Liver (tissue), 7 donors: ENCODE measurements at regions not wholly inside any gene's neighbourhood (a gene's known extent, or its start where the extent isn't known, plus 50 kb on each side); places are given as distances from the start of the nearest gene placed in this dataset.

Experiments
- DNase-seq: peaks from one replicate; pipeline ENCODE4 v3.0.0-alpha.2; 2017; ENCODE audit warnings: low spot score
- H3K27ac ChIP-seq, 2 donors: one replicate each; pipeline ENCODE4 v1.7.0; 2013; ENCODE audit warnings: inconsistent platforms in 2 of 2, low read length in 2 of 2, control low read depth in 1 of 2, low read depth in 1 of 2, mild to moderate bottlenecking in 1 of 2
- H3K27me3 ChIP-seq, 4 donors: one replicate each; pipeline versions ENCODE4 v1.6.1 to v1.7.0; 2013; ENCODE audit warnings: low read length in 3 of 4, inconsistent platforms in 1 of 4, mild to moderate bottlenecking in 1 of 4, moderate library complexity in 1 of 4; ENCODE audit not compliant: control insufficient read depth in 4 of 4, insufficient read depth in 4 of 4
- H3K36me3 ChIP-seq, 4 donors: one replicate each; pipeline versions ENCODE4 v1.6.1 to v1.7.0; 2013; ENCODE audit warnings: low read length in 3 of 4, mild to moderate bottlenecking in 3 of 4, low read depth in 1 of 4, moderate library complexity in 1 of 4; ENCODE audit not compliant: control insufficient read depth in 4 of 4, insufficient read depth in 3 of 4
- H3K4me1 ChIP-seq, 4 donors: one replicate each; pipeline versions ENCODE4 v1.6.1 to v1.7.0; 2013; ENCODE audit warnings: low read length in 3 of 4, mild to moderate bottlenecking in 3 of 4, moderate library complexity in 1 of 4; ENCODE audit not compliant: control insufficient read depth in 4 of 4, insufficient read depth in 4 of 4
- H3K4me3 ChIP-seq, 3 donors: one replicate each; pipeline versions ENCODE4 v1.6.1 to v1.7.0; 2013; ENCODE audit warnings: low read length in 3 of 3, control low read depth in 1 of 3, low read depth in 1 of 3, mild to moderate bottlenecking in 1 of 3
- H3K9ac ChIP-seq, 2 donors: one replicate each; pipeline ENCODE4 v1.7.0; 2013; ENCODE audit warnings: low read length in 2 of 2, mild to moderate bottlenecking in 2 of 2, moderate library complexity in 2 of 2, control low read depth in 1 of 2, low read depth in 1 of 2
- H3K9me3 ChIP-seq, 4 donors: one replicate each; pipeline versions ENCODE4 v1.6.1 to v1.7.0; 2013; ENCODE audit warnings: low read length in 3 of 4; ENCODE audit not compliant: control insufficient read depth in 4 of 4
- EGR1 ChIP-seq, 2 donors: IDR thresholded peaks; 2 replicates each; pipeline ENCODE4 v1.6.1; 2016 to 2018; ENCODE audit warnings: antibody characterized with exemption in 2 of 2, low read depth in 2 of 2
- FOXA1 ChIP-seq: IDR thresholded peaks from 2 replicates; pipeline ENCODE4 v1.6.1; 2016; ENCODE audit warnings: antibody characterized with exemption
- HNF4A ChIP-seq, 2 donors: conservative IDR thresholded peaks; 2 replicates each; pipeline ENCODE4 v1.6.1; 2016; ENCODE audit warnings: antibody characterized with exemption in 2 of 2, mild to moderate bottlenecking in 2 of 2
- HNF4G ChIP-seq: IDR thresholded peaks from 2 replicates; pipeline ENCODE4 v1.6.1; 2016; ENCODE audit warnings: antibody characterized with exemption
- JUND ChIP-seq, 2 donors: IDR thresholded peaks; 2 replicates each; pipeline ENCODE4 v1.6.1; 2016; ENCODE audit warnings: antibody characterized with exemption in 2 of 2
- NR2F2 ChIP-seq: IDR thresholded peaks from 2 replicates; pipeline ENCODE4 v1.6.1; 2016; ENCODE audit warnings: antibody characterized with exemption
- RAD21 ChIP-seq, 2 donors: IDR thresholded peaks; 2 replicates each; pipeline ENCODE4 v1.6.1; 2016; ENCODE audit warnings: antibody characterized with exemption in 2 of 2, mild to moderate bottlenecking in 2 of 2
- RXRA ChIP-seq, 2 donors: IDR thresholded peaks; 2 replicates each; pipeline ENCODE4 v1.6.1; 2017 to 2018; ENCODE audit warnings: antibody characterized with exemption in 2 of 2, mild to moderate bottlenecking in 1 of 2
- SP1 ChIP-seq: IDR thresholded peaks from 2 replicates; pipeline ENCODE4 v1.6.1; 2018; ENCODE audit warnings: antibody characterized with exemption, mild to moderate bottlenecking
- TAF1 ChIP-seq: conservative IDR thresholded peaks from 2 replicates; pipeline ENCODE4 v1.6.1; 2016; ENCODE audit warnings: antibody characterized with exemption, mild to moderate bottlenecking
- YY1 ChIP-seq: IDR thresholded peaks from 2 replicates; pipeline ENCODE4 v1.6.1; 2016; ENCODE audit warnings: antibody characterized with exemption, mild to moderate bottlenecking
- WGBS: extraction: QIAGEN DNeasy Blood & Tissue Kit; methylation state at CpG from one replicate; pipeline ENCODE4 v1.1.7; 2013; 5-methylcytosine and 5-hydroxymethylcytosine counted together
- TF ChIP-seq, protein P1 (sequence below): IDR thresholded peaks from 2 replicates; pipeline ENCODE4 v1.6.1; 2016; ENCODE audit warnings: antibody characterized with exemption, mild to moderate bottlenecking
- TF ChIP-seq, protein P2 (sequence below): IDR thresholded peaks from 2 replicates; pipeline ENCODE4 v1.6.1; 2016; ENCODE audit warnings: antibody characterized with exemption
- TF ChIP-seq, protein P3 (sequence below): IDR thresholded peaks from 2 replicates; pipeline ENCODE4 v1.6.1; 2016; ENCODE audit warnings: antibody characterized with exemption
- TF ChIP-seq, protein P4 (sequence below): IDR thresholded peaks from 2 replicates; pipeline ENCODE4 v1.6.1; 2016; ENCODE audit warnings: antibody characterized with exemption
- donor health status: healthy.
- donor health status: healthy.
- donor health status: healthy.
- donor health status: healthy.

DNA sequence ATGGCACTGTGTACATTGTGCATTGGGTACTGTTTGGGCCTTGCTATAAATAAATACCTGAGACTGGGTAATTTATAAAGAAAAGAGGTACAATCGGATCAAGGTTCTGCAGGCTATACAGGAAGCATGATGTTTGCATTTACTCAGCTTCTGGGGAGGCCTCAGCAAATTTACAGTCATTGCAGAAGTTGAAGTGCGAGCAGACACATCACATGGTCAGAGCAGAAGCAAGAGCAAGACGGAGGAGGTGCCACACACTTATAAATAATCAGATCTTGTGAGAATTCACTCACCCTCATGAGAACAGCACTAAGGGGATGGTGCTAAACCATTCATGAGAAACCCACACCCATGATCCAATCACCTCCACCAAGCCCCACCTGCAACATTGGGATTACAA is 505.0 kb downstream of the ARAP2 start:
- Histone ChIP-seq H3K27ac (no peak overlapping the region), H3K27me3 (no peaks in the 10 kb centered on the region), H3K4me1 (no peaks in the 10 kb centered on the region), H3K4me3 (no peak overlapping the region), H3K36me3 (no peaks in the 10 kb centered on the region), H3K9ac (no peak overlapping the region), H3K9me3 (peaks cover 0 to 5% (median 3%) of the 10 kb centered on the region in 4 donors)
- DNase-seq = no peak
- TF ChIP-seq YY1 (no peak), TAF1 (no peak)
- TF ChIP-seq, protein P1, sequence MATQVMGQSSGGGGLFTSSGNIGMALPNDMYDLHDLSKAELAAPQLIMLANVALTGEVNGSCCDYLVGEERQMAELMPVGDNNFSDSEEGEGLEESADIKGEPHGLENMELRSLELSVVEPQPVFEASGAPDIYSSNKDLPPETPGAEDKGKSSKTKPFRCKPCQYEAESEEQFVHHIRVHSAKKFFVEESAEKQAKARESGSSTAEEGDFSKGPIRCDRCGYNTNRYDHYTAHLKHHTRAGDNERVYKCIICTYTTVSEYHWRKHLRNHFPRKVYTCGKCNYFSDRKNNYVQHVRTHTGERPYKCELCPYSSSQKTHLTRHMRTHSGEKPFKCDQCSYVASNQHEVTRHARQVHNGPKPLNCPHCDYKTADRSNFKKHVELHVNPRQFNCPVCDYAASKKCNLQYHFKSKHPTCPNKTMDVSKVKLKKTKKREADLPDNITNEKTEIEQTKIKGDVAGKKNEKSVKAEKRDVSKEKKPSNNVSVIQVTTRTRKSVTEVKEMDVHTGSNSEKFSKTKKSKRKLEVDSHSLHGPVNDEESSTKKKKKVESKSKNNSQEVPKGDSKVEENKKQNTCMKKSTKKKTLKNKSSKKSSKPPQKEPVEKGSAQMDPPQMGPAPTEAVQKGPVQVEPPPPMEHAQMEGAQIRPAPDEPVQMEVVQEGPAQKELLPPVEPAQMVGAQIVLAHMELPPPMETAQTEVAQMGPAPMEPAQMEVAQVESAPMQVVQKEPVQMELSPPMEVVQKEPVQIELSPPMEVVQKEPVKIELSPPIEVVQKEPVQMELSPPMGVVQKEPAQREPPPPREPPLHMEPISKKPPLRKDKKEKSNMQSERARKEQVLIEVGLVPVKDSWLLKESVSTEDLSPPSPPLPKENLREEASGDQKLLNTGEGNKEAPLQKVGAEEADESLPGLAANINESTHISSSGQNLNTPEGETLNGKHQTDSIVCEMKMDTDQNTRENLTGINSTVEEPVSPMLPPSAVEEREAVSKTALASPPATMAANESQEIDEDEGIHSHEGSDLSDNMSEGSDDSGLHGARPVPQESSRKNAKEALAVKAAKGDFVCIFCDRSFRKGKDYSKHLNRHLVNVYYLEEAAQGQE = no peak
- TF ChIP-seq, protein P2, sequence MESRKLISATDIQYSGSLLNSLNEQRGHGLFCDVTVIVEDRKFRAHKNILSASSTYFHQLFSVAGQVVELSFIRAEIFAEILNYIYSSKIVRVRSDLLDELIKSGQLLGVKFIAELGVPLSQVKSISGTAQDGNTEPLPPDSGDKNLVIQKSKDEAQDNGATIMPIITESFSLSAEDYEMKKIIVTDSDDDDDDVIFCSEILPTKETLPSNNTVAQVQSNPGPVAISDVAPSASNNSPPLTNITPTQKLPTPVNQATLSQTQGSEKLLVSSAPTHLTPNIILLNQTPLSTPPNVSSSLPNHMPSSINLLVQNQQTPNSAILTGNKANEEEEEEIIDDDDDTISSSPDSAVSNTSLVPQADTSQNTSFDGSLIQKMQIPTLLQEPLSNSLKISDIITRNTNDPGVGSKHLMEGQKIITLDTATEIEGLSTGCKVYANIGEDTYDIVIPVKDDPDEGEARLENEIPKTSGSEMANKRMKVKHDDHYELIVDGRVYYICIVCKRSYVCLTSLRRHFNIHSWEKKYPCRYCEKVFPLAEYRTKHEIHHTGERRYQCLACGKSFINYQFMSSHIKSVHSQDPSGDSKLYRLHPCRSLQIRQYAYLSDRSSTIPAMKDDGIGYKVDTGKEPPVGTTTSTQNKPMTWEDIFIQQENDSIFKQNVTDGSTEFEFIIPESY = no peak
- TF ChIP-seq, protein P3, sequence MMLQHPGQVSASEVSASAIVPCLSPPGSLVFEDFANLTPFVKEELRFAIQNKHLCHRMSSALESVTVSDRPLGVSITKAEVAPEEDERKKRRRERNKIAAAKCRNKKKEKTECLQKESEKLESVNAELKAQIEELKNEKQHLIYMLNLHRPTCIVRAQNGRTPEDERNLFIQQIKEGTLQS = no peak
- 54% methylated on average over 3 of the region's 3 CpGs for WGBS

DNA sequence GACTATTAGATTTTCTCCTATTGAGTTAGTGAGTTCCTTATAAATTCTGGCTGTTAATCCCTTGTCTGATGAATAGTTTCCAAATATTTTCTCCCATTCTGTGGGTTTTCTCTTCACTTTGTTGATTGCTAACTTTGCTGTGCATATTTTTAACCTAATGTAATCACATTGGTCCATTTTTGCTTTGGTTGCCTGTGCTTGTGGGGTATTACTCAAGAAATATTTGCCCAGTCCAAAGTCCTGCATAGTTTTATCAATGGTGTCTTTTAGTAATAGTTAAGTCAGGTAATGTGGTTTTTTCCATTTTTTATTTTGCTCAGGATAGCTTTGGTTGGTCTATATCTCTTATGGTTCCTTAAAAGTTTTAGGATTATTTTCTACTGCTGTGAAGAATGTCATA is 490.3 kb downstream of the ARAP2 start:
- H3K9me3 ChIP-seq = no peaks in the 10 kb centered on the region
- H3K9ac ChIP-seq = no peak overlapping the region
- H3K36me3 ChIP-seq = no peaks in the 10 kb centered on the region
- H3K27me3 ChIP-seq = no peaks in the 10 kb centered on the region
- H3K27ac ChIP-seq = no peak overlapping the region
- no peak overlapping the region for H3K4me3 ChIP-seq
- TF ChIP-seq, protein P2 = no peak
- TF ChIP-seq EGR1 (IDR thresholded peaks at IDR 0.05; ENCODE audit: low read depth in 2 of 2) (no peak), FOXA1 (no peak), RXRA (IDR thresholded peaks at IDR 0.05) (no peak), SP1 (no peak), HNF4A (conservative IDR thresholded peaks at IDR 0.05) (peak; percentile 65 to 66), RAD21 (IDR thresholded peaks at IDR 0.05) (no peak), HNF4G (peak; percentile 25), JUND (IDR thresholded peaks at IDR 0.05) (no peak), NR2F2 (no peak), YY1 (peak; percentile 33)
- TF ChIP-seq, protein P4, sequence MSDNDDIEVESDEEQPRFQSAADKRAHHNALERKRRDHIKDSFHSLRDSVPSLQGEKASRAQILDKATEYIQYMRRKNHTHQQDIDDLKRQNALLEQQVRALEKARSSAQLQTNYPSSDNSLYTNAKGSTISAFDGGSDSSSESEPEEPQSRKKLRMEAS = no peak
- TF ChIP-seq, protein P1 = no peak
- TF ChIP-seq, protein P3 = no peak
- peaks cover 0 to 2% (median 0%) of the 10 kb centered on the region in 4 donors for H3K4me1 ChIP-seq
- no peak for DNase-seq
